NCI-H748 treated with DMSO at 0.1 percent for 48 hours (cell line): ENCODE measurements at regions not wholly inside any gene's neighbourhood (a gene's known extent, or its start where the extent isn't known, plus 50 kb on each side); places are given as distances from the start of the nearest gene placed in this dataset.
A peak's percentile ranks its signal among the peaks of the same experiment; 100 is the strongest.
"Not testable (repeated sequence)": the region's sequence is repeated elsewhere in the genome, so short reads cannot be mapped to it uniquely, and the experiment has no call there.

Source experiments
- DNase-seq: peaks from one replicate; lab custom pipeline; 2025; lab: John Stamatoyannopoulos, UW

- DNase-seq = no peak
Observed at GRCh38 chr14:34172550-34173368, 221.9 kb upstream of the EGLN3 start.

- DNase-seq = no peak
Observed at GRCh38 chr14:34172173-34172451, 221.2 kb upstream of the EGLN3 start.

- no peak for DNase-seq
Observed at GRCh38 chr14:34171431-34172172, 220.7 kb upstream of the EGLN3 start.

GRCh38 chr14:34170882-34171281 is 220.0 kb upstream of the EGLN3 start:
- DNase-seq = no peak

- DNase-seq = no peak
Observed at GRCh38 chr14:34169561-34169960, 218.7 kb upstream of the EGLN3 start.

GRCh38 chr14:34168656-34169055 is 217.8 kb upstream of the EGLN3 start:
- DNase-seq = no peak

GRCh38 chr14:34165847-34166350 is 215.0 kb upstream of the EGLN3 start:
- DNase-seq = no peak

GRCh38 chr14:34164162-34164864 is 213.4 kb upstream of the EGLN3 start:
- DNase-seq = no peak

GRCh38 chr14:34161351-34162082 is 210.6 kb upstream of the EGLN3 start:
- no peak for DNase-seq

GRCh38 chr14:34160619-34161018 is 209.7 kb upstream of the EGLN3 start:
- DNase-seq = no peak

GRCh38 chr14:34157651-34158050 is 206.8 kb upstream of the EGLN3 start:
- no peak for DNase-seq

GRCh38 chr14:34147461-34147860 is 196.6 kb upstream of the EGLN3 start:
- DNase-seq = no peak

GRCh38 chr14:34140127-34140526 is 189.3 kb upstream of the EGLN3 start:
- DNase-seq = not testable (repeated sequence)

GRCh38 chr14:34139160-34140121 is 188.6 kb upstream of the EGLN3 start:
- DNase-seq = peak; percentile 83

- no peak for DNase-seq
Observed at GRCh38 chr14:34138175-34138574, 187.3 kb upstream of the EGLN3 start.

- peak; percentile 6 for DNase-seq
Observed at GRCh38 chr14:34137001-34137745, 186.3 kb upstream of the EGLN3 start.

- DNase-seq = no peak
Observed at GRCh38 chr14:34135492-34135891, 184.6 kb upstream of the EGLN3 start.

- no peak for DNase-seq
Observed at GRCh38 chr14:34134484-34134883, 183.6 kb upstream of the EGLN3 start.

- DNase-seq = no peak
Observed at GRCh38 chr14:34129927-34130552, 179.2 kb upstream of the EGLN3 start.

GRCh38 chr14:34128665-34129064 is 177.8 kb upstream of the EGLN3 start:
- DNase-seq = no peak
